LNCAP (cell line): ENCODE measurements at regions not wholly inside any gene's neighbourhood (a gene's known extent, or its start where the extent isn't known, plus 50 kb on each side); places are given as distances from the start of the nearest gene placed in this dataset.

Experiments used
- TF ChIP-seq, protein P1 (sequence below): fragments of 450-650 bp; IDR thresholded peaks from 2 replicates; pipeline ENCODE4 v1.5.1; 2017; ENCODE audit warnings: mild to moderate bottlenecking

DNA sequence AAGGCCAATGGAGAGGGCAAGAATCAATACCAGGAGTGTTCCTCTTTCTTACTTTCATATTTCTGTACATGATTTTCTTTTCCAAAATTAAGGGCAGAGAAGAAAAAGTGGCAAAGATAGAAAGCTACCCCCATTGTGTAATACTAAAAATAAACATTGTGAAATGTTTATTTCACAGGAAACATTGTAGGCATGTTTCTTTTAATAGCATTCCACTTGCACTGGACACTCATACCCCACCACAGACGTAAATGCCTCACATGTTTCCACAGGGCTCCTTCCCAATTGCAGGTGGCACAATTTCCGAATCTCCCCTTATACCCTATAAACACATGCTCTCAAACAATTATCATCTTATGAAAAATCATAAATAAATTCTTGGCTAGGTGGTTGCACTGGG lies 645.1 kb upstream of the SETBP1 start:
- TF ChIP-seq, protein P1, sequence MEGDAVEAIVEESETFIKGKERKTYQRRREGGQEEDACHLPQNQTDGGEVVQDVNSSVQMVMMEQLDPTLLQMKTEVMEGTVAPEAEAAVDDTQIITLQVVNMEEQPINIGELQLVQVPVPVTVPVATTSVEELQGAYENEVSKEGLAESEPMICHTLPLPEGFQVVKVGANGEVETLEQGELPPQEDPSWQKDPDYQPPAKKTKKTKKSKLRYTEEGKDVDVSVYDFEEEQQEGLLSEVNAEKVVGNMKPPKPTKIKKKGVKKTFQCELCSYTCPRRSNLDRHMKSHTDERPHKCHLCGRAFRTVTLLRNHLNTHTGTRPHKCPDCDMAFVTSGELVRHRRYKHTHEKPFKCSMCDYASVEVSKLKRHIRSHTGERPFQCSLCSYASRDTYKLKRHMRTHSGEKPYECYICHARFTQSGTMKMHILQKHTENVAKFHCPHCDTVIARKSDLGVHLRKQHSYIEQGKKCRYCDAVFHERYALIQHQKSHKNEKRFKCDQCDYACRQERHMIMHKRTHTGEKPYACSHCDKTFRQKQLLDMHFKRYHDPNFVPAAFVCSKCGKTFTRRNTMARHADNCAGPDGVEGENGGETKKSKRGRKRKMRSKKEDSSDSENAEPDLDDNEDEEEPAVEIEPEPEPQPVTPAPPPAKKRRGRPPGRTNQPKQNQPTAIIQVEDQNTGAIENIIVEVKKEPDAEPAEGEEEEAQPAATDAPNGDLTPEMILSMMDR: no peak

DNA sequence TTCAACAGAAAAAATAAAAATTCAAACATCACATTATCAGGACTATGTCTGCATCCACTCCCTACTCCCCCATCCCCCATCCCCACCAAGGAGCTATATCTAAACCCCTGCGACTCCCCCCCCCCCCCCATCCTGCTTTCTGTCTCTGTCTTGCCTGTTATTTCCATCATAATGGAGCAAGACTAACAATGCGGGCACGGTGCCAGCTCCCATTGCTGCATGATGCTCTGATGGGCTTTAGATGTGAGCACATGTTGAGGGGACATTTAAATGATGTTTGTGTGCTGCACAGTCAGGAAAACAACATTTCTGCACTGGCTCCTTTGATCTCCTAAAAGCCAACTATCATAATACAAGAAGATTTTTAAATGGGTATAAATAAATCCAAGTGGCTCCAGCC lies 644.2 kb upstream of the SETBP1 start:
- TF ChIP-seq, protein P1: no peak

DNA sequence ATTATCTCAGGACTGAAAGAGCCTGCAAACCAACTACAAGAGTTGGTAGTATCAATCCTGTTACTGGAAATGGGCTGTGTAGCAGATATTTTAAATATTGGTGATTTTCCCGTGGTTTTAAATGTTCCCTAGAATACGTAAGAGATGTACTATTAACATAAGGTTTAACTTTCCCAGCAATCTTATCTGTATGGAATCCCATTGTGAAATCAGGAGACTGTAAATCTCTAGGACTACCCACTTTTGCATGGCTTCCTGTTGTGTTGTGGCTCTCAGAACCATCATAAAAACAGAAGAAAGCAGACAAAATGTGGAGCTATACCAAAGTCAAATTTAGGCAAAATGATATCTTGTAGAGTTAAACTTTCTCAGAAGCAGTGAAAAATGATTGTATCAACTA lies 641.5 kb upstream of the SETBP1 start:
- TF ChIP-seq, protein P1: no peak

DNA sequence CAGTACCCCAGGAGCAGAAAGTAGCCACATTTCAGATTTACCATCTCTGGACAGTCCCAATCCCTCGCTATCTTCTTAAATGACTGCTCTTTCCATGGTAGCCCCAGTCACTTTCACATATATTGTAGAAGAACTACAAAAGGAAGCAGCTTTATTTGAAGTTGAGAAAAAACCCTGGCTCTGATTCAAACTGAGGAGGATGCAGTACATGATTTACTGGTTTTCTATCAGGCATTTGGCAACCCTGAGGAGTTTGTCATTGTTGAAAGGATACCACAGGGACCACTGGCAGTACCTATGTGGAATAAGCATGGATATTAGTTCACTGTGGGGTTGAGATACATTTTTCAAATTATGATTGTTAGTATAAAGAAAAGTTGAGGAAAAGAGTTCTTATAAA lies 640.9 kb upstream of the SETBP1 start:
- TF ChIP-seq, protein P1: no peak

GRCh38 chr18:44041553-44041952 lies 639.1 kb upstream of the SETBP1 start:
- TF ChIP-seq, protein P1: no peak

DNA sequence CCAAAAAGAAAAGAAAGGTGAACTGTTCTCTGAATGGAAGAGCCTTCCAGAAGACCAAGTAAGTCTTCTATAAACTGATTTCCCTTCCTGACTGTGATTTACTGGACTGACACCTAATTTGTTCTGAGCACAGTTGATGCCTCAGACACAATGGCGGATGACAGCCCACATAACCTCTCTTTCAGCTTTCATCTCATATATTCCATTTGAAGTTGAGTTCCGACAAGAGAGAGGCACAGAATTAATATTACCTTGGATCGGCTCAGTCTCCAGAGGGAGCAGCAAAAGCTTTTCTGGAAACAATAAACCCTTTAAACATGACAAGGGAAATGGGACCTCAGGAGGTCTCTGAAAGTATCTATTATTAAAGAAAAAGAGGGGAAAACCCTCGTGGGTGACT lies 638.7 kb upstream of the SETBP1 start:
- TF ChIP-seq, protein P1: no peak

DNA sequence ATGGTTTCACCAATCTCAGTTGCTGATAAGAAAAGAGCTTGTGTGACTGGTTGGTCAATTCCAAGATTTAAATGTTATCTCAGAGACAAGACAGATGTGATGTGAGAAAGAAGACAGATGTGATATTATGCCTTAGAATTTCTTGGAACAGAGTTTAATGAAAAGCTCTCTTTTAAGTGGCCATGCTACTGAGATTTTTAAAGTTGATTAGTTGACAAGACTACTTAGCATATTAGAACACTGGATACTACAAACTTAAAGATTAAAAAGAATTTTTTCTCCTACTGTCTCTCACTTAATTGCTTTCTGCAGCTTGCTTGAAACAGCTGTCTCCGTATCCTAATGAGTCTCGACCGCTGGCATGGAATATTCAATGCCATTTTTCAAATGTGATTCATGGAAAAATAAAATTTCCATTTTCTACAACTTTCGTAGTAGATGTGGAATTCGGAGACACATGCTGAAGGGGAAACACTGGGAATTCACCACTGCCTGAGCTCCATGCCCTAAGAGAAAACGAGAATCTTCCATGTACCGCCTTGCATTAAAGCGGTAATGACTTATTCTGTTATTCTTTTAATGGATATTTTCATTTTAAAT lies 634.2 kb upstream of the SETBP1 start:
- TF ChIP-seq, protein P1: no peak

GRCh38 chr18:44047585-44047984 lies 633.1 kb upstream of the SETBP1 start:
- TF ChIP-seq, protein P1: no peak
